Transverse colon (tissue), 4 donors: ENCODE measurements at regions not wholly inside any gene's neighbourhood (a gene's known extent, or its start where the extent isn't known, plus 50 kb on each side); places are given as distances from the start of the nearest gene placed in this dataset.

ENCODE experiments used
- DNase-seq: peaks from one replicate; pipeline ENCODE4 v3.0.0-alpha.2; 2019
- H3K27ac ChIP-seq, 4 donors: fragments of 200-600 bp; sonication (generic); 2 replicates each; pipeline ENCODE4 v1.5.1; 2016 to 2018; ENCODE audit warnings: inconsistent platforms in 4 of 4
- H3K27me3 ChIP-seq: fragments of 200-600 bp; sonication (generic); 2 replicates; pipeline ENCODE4 v1.5.1; 2017; ENCODE audit warnings: inconsistent platforms
- H3K36me3 ChIP-seq, 4 donors: fragments of 200-600 bp; sonication (generic); 2 replicates each; pipeline ENCODE4 v1.5.1; 2017 to 2019; ENCODE audit warnings: inconsistent platforms in 4 of 4
- H3K4me1 ChIP-seq, 4 donors: fragments of 200-600 bp; sonication (generic); 2 replicates each; pipeline ENCODE4 v1.5.1; 2017 to 2020; ENCODE audit warnings: inconsistent platforms in 4 of 4
- H3K4me3 ChIP-seq, 4 donors: fragments of 200-600 bp; sonication (generic); 1 replicate in 1 of 4; 2 replicates in 3 of 4; pipeline versions ENCODE4 v1.5.1 to v1.6.1; 2017 to 2019; ENCODE audit warnings: inconsistent platforms in 4 of 4
- H3K9me3 ChIP-seq, 2 donors: fragments of 200-600 bp; sonication (generic); 2 replicates each; pipeline ENCODE4 v1.5.1; 2017 to 2019; ENCODE audit warnings: inconsistent platforms in 2 of 2
- EP300 ChIP-seq: sonication (generic); formaldehyde crosslinking; IDR thresholded peaks from one replicate; pipeline ENCODE4 v1.6.1; 2017; ENCODE audit warnings: antibody characterized with exemption, low read depth
- POLR2A ChIP-seq: fragments of 450-650 bp; IDR thresholded peaks from one replicate; pipeline ENCODE4 v1.6.1; 2016; ENCODE audit warnings: antibody characterized with exemption, mild to moderate bottlenecking, moderate library complexity
- POLR2AphosphoS5 ChIP-seq, 3 donors: sonication (generic); formaldehyde crosslinking; IDR thresholded peaks; one replicate each; pipeline ENCODE4 v1.6.1; 2016; ENCODE audit warnings: antibody characterized with exemption in 3 of 3
- WGBS, 2 donors: methylation state at CpG; one replicate each; pipeline ENCODE4 v1.1.5; 2018; ENCODE audit warnings: low coverage in 1 of 2; 5-methylcytosine and 5-hydroxymethylcytosine counted together
- in situ Hi-C, 4 donors: fragments of 200-750 bp; cut with MboI; loops; one replicate each; pipeline versions ENCODE4 v1.15.0 to v1.15.1; 2017; ENCODE audit warnings: low sequenced_read_pairs in 3 of 4, low pct_ligation_motif_present in 1 of 4, low pct_unique_long_range_greater_than_20kb in 1 of 4
- intact Hi-C: fragments of 100-400 bp; cut with DNase I; formaldehyde crosslinking; loops from one replicate; pipeline ENCODE4 v1.15.1; 2023; ENCODE audit warnings: low total_unique reads
- TF ChIP-seq, protein P1 (sequence below), 5 experiments: fragments of 200-600 bp in 3 of 5; fragments of 450-650 bp in 2 of 5; sonication (generic) in 3 of 5; IDR thresholded peaks; 1 replicate in 2 of 5; 2 replicates in 3 of 5; pipeline ENCODE4 v1.5.1; 2016 to 2017; ENCODE audit warnings: antibody characterized with exemption in 5 of 5, inconsistent platforms in 3 of 5, mild to moderate bottlenecking in 2 of 5, moderate library complexity in 1 of 5

DNA sequence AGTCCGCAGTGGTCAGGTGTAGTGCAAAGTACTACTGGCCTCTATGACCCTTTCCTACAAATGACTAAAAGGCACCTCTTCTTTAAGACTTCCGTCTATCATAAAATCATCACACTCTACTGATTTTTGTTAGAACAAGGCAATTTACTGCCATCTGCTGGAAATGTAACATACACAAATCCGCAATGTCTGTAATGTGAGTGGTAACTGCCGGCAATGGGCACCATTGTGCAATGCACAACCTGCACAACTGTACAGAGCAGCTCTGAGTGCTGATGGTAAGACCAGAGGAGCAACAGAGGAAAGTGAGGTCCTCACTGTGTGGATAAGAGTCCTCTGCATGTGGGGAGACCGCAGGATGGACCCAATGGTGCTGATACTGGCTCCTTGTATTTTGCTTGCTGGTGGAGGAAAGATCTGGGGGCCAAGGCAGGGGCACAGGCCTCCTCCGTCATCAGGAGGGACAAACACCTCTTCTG is 103.7 kb downstream of the ATPSCKMT start:
- TF ChIP-seq, protein P1, sequence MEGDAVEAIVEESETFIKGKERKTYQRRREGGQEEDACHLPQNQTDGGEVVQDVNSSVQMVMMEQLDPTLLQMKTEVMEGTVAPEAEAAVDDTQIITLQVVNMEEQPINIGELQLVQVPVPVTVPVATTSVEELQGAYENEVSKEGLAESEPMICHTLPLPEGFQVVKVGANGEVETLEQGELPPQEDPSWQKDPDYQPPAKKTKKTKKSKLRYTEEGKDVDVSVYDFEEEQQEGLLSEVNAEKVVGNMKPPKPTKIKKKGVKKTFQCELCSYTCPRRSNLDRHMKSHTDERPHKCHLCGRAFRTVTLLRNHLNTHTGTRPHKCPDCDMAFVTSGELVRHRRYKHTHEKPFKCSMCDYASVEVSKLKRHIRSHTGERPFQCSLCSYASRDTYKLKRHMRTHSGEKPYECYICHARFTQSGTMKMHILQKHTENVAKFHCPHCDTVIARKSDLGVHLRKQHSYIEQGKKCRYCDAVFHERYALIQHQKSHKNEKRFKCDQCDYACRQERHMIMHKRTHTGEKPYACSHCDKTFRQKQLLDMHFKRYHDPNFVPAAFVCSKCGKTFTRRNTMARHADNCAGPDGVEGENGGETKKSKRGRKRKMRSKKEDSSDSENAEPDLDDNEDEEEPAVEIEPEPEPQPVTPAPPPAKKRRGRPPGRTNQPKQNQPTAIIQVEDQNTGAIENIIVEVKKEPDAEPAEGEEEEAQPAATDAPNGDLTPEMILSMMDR (IDR thresholded peaks at IDR 0.05) = peak in 1 of 5 experiments; percentile 9
- TF ChIP-seq EP300 = no peak
- no peaks in the 10 kb centered on the region for H3K36me3 ChIP-seq
- no peaks in the 10 kb centered on the region for H3K27me3 ChIP-seq
- 31 to 46% methylated on average over 4 to 6 of the region's 6 CpGs for WGBS, 2 donors
- no peaks in the 10 kb centered on the region for H3K9me3 ChIP-seq
- H3K27ac ChIP-seq = no peak overlapping the region
- intact Hi-C loops (no loop called here), in situ Hi-C loops (no loop called here)
- no peaks in the 10 kb centered on the region for H3K4me1 ChIP-seq
- DNase-seq = no peak
- no peak overlapping the region for H3K4me3 ChIP-seq

DNA sequence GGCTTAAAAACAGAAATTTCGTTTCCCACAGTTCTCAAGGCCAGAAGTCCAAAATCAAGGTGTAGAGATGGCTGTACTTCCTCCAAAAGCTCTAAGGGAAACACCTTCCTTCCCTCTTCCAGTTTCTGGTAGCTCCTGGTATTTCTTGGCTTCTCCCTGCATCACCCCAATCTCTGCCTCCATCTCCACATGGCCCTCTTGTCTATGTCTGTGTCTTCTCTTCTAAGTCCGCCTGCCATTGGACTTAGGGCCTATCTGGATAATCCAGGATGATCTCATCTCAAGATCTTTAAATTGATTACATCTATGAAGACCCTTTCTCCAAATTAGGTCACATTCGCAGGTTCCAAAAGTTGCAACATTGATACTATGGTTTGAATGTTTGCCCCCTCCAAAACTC is 105.6 kb downstream of the ATPSCKMT start:
- Histone ChIP-seq H3K4me1 (no peaks in the 10 kb centered on the region), H3K27ac (no peak overlapping the region), H3K36me3 (no peaks in the 10 kb centered on the region), H3K9me3 (no peaks in the 10 kb centered on the region), H3K27me3 (no peaks in the 10 kb centered on the region), H3K4me3 (no peak overlapping the region)
- in situ Hi-C loops = no loop called here
- 84 to 96% methylated on average over 3 of the region's 3 CpGs for WGBS, 2 donors
- intact Hi-C loops = no loop called here
- DNase-seq = no peak
- TF ChIP-seq, protein P1 (IDR thresholded peaks at IDR 0.05) = no peak
- TF ChIP-seq POLR2A = no peak
- TF ChIP-seq EP300 = no peak
- TF ChIP-seq POLR2AphosphoS5 (IDR thresholded peaks at IDR 0.05) = no peak

DNA sequence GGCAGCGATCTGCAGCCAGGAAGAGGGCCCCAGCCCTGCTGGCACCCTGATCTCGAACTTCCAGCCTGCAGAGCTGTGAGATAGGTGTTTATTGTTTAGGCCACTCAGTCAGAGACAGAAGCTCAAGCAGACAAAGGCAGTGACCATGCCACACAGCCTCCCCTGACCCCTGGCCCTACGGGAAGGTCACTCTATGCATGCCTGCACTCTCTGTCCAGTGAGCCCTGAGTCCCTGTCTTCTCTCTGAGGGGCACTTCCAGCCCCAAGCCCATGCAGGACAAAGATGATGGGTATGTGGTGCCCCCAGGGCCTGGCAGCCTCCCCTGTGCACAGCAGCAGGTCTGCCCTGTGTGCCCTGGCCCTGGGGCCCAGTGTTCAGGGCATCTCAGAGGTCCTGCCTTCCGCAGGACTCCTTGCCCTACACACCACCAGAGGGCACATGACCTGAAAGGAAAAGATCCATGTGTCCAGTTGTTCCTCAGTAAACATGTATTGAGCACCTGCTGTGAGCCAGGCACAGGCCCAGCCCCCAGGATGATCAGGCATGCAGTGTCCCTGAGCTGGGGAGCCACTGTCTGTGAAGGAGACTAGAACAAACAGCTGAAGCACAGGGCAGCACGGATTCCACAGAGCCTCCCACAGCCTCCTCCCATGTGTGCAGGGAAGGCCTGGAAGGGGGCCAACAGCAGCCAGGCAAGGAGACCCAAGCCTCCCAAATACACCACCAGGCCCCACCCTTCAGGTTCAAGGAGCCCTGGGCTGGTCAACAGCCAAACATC is 109.3 kb downstream of the ATPSCKMT start:
- Histone ChIP-seq H3K4me3 (no peak overlapping the region), H3K4me1 (no peaks in the 10 kb centered on the region), H3K9me3 (no peaks in the 10 kb centered on the region), H3K27me3 (no peaks in the 10 kb centered on the region), H3K36me3 (no peaks in the 10 kb centered on the region), H3K27ac (no peak overlapping the region)
- WGBS, 2 donors = 82 to 92% methylated on average over 2 to 4 of the region's 5 CpGs
- TF ChIP-seq EP300 (no peak), POLR2AphosphoS5 (IDR thresholded peaks at IDR 0.05) (no peak), POLR2A (no peak)
- TF ChIP-seq, protein P1 (IDR thresholded peaks at IDR 0.05) = no peak
- intact Hi-C loops (no loop called here), in situ Hi-C loops (no loop called here)
- DNase-seq = no peak

DNA sequence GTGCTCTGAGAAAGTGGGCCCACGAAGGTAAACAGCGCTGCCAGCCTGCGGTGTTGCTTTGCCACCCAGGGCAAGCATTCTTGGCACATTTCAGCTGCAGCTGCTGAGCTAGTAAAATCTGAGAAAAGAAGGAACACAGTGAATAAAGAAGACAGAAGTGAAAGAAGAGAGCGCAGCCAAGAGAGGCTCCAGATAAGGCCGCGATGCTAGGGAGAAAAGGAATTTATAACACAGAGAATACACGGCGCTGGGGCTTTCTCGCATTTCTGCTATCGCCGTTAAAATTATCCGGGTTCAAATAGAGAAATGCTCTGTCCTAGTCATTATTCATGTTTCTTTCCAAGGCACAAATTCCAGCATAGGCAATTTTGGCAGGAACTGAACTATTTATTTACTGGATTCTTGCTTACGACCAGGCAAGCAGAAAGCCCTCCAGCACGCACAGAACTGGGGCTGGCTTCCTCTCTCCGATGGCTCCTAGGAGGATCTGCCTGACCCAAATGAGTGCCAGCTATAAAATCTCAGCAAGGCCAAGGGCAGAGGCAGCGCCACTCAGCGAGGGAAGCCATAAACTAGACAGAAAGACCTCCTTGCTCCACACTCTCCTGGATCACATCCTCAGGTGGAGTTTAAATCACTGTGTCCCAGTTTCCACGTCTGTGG is 111.2 kb downstream of the ATPSCKMT start:
- in situ Hi-C loops (no loop called here), intact Hi-C loops (no loop called here)
- Histone ChIP-seq H3K4me1 (no peaks in the 10 kb centered on the region), H3K27ac (no peak overlapping the region), H3K36me3 (no peaks in the 10 kb centered on the region), H3K27me3 (no peaks in the 10 kb centered on the region), H3K9me3 (no peaks in the 10 kb centered on the region), H3K4me3 (no peak overlapping the region)
- 73 to 80% methylated on average over 5 to 18 of the region's 18 CpGs for whole genome bisulfite sequencing, 2 donors
- TF ChIP-seq, protein P1 (IDR thresholded peaks at IDR 0.05) = no peak
- TF ChIP-seq EP300 = no peak
- no peak for TF ChIP-seq POLR2A
- TF ChIP-seq POLR2AphosphoS5 (IDR thresholded peaks at IDR 0.05) = no peak
- no peak for DNase-seq
